Fibroblast of skin of abdomen (primary cell): ENCODE measurements at regions not wholly inside any gene's neighbourhood (a gene's known extent, or its start where the extent isn't known, plus 50 kb on each side); places are given as distances from the start of the nearest gene placed in this dataset.
A peak's percentile ranks its signal among the peaks of the same experiment; 100 is the strongest.

Experiments used
- DNase-seq: peaks from one replicate; pipeline ENCODE4 v3.0.0-alpha.2; 2013

DNA sequence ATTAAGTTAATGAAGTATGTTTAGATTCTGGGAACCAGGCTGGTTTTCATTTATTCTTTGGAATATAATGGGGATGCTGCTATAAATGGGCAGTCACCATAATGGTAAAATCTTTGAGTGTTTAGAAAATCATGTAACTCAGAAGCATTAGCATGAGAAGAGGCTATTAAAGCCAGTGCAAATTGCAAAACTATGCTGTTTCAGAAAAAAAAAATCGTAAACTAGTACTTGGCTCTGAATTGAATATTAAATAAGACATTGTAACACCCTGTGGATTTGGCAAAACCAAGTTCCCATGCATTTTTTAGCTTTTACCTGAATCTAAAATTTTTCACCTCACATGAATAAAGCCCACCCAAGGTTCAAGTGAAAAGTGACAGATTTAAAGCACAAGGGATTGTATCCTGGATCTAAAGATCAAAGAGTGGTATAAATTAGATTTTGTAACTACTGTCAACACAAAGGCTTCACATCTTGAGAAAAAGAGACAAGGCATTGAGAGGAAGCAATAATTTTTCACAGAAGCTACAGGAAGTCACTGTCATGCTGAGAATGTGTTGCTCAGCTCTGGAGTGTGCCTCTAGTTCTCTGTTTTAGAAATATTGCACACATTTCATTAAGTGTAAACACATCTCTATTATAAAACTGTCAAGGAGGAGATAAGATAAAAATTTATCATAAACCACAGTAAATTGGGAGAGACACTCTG lies 142.2 kb downstream of the ABCA8 start:
- peak; percentile 63 for DNase-seq

GRCh38 chr17:68809148-68809547 lies 146.0 kb downstream of the ABCA8 start:
- no peak for DNase-seq

GRCh38 chr17:68807998-68808772 lies 147.0 kb downstream of the ABCA8 start:
- DNase-seq: no peak

DNA sequence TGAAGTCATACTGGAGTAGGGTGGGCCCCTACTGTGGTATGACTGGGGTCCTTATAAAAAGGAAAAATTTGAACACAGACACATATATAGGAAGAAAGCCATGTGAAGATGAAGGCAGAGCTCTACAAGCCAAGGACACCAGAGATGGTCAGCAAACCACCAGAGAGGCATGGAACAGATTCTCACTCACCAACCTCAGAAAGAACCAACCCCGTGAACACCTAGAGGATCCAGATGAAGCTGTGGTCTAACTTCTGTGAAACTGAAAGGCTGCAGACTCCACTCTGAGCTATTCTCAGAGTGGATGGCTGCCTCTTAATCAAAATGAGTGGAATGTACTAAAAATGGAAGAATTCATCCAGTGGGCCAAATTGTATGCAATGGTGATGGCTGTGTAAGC lies 149.6 kb downstream of the ABCA8 start:
- no peak for DNase-seq

- DNase-seq: no peak
Measured at GRCh38 chr17:68804777-68805520, 150.2 kb downstream of the ABCA8 start.

- DNase-seq: no peak
Measured at GRCh38 chr17:68803164-68803929, 151.8 kb downstream of the ABCA8 start.

DNA sequence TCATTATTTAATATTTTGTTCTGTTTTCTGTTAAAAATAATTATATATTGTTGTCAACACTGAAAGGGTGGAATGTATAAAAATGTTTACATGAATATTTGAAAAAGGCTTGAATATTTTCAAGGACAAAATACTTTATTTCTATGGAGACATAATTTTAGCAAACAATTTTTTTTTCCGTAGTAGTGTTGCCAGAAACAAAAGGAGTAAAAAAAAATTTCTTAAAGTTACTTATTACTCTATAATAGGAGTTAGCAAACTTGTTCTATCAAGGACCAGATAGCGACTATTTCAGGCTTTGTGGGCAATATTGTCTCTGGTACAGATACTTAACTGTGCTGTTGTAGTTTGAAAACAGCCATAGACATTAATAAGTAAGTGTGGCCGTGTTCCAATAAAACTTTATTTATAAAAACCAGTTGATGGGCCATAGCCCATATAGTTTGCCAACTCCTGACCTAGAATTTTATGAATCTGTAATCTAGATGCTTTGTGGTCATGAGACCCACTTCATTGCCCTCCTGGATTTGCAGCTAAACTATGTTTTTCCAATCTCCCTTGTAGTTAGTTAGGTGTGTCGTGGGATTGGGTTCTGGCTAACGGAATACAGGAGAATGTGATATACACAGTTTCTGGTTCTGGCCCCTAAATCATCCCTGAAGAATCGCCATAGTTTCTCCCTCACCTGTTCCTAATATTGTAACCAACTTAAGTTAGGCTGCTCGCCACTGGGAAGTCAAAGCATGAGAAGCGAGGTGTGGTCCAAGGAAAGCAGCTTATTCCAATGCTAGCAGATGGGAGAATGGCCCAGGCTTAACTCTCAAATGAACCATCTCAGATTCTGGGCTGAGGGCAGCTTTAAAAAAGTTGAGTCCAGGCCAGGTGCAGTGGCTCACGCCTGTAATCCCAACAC lies 153.6 kb downstream of the ABCA8 start:
- DNase-seq: no peak

GRCh38 chr17:68800751-68801150 lies 154.4 kb downstream of the ABCA8 start:
- no peak for DNase-seq

- DNase-seq: no peak
Measured at GRCh38 chr17:68794636-68795434, 160.4 kb downstream of the ABCA8 start.

- DNase-seq: no peak
Measured at GRCh38 chr17:68792873-68793272, 162.3 kb downstream of the ABCA8 start.

- peak; percentile 48 for DNase-seq
Measured at GRCh38 chr17:68792042-68792685, 163.0 kb downstream of the ABCA8 start.

- no peak for DNase-seq
Measured at GRCh38 chr17:68790931-68791330, 164.3 kb downstream of the ABCA8 start.

DNA sequence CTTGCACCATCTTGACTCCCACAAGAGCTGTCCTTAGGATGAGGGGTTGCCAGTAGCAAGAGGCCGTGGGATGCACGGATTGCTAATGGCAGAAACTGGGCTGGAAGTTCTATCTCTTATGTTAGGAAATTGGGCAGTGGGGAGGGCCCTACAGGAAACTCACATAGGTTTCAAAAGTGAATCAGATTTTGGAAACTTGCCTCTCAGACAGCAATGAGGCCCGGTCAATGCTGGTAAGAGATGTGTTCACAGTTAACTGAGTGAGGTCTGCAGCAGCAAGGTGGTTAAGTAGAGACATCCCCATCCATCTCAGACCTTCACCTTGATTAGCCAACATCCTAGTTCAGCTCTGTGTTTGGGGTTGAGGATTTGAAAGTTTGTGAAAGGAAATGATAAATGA lies 164.7 kb downstream of the ABCA8 start:
- no peak for DNase-seq

DNA sequence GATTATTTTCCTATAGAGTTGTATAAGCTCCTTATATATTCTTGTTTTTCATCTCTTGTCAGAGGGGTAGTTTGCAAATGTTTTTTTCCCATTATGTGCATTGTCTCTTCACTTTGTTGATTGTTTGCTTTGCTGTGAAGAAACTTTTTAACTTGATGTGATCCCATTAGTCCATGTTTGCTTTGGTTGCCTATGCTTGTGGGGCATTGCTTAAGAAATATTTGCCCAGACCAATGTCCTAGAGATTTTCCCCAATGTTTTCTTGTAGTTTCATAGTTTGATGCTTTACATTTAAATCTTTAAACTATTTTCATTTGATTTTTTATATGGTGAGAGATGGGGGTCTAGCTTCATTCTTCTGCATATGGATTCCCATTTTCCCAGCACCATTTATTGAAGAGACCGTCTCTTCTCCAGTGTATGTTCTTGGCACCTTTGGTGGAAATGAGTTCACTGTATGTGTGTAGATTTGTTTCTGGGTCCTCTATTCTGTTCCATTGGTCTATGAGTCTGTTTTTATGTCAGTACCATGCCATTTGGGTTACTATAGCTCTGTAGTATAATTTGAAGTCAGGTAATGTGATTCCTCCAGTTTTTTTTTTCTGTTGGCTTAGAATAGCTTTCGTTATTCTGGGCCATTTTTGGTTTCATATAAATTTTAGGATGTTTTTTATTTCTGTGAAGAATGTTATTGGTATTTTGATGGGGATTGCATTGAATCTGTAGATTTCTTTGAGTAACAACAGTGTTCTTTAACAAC lies 165.8 kb downstream of the ABCA8 start:
- DNase-seq: no peak

- no peak for DNase-seq
Measured at GRCh38 chr17:68785565-68786486, 169.4 kb downstream of the ABCA8 start.

DNA sequence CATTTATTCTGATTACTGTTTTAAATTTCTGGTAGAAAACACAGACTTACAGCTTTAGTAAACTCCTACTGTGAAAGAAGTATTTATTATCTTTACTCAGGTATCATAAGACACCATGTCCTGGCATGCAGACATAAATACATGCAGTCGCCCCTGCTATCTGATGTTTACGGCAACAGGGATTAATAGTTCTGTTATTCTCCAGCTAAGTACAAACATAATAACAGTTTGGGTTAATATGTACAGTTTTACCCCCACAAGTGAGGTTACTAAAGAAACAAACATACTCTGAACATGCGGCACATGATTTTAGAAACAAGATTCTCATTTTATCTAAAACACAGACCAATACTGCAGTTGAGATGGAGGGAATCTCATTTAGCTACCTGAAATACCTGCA lies 170.8 kb downstream of the ABCA8 start:
- no peak for DNase-seq

- DNase-seq: no peak
Measured at GRCh38 chr17:68783861-68784260, 171.3 kb downstream of the ABCA8 start.

- DNase-seq: peak; percentile 87
Measured at GRCh38 chr17:68782789-68783188, 172.4 kb downstream of the ABCA8 start.
